CD14-positive monocyte (primary cell): ENCODE measurements at regions not wholly inside any gene's neighbourhood (a gene's known extent, or its start where the extent isn't known, plus 50 kb on each side); places are given as distances from the start of the nearest gene placed in this dataset.

ENCODE experiments used
- DNase-seq, 3 donors: peaks; one replicate each; pipeline ENCODE4 v3.0.0-alpha.2; 2011 to 2022
- H2AFZ ChIP-seq: 2 replicates; pipeline ENCODE4 v1.6.0; 2012; ENCODE audit warnings: mild to moderate bottlenecking, low read depth, low read length, inconsistent platforms; ENCODE audit not compliant: insufficient read depth, poor library complexity, severe bottlenecking
- H3K27ac ChIP-seq, 2 donors: 1 replicate in 1 of 2; 2 replicates in 1 of 2; pipeline ENCODE4 v1.5.1; 2012 to 2013; ENCODE audit warnings: low read length in 2 of 2, control low read depth in 1 of 2, inconsistent platforms in 1 of 2, low read depth in 1 of 2, mild to moderate bottlenecking in 1 of 2
- H3K27me3 ChIP-seq, 2 donors: one replicate each; pipeline versions ENCODE4 v1.6.0 to v1.6.1; 2011 to 2013; ENCODE audit warnings: low read length in 2 of 2; ENCODE audit not compliant: control insufficient read depth in 2 of 2, insufficient read depth in 2 of 2
- H3K36me3 ChIP-seq, 2 donors: replicated peaks in 1 of 2; 1 replicate in 1 of 2; 2 replicates in 1 of 2; pipeline versions ENCODE4 v1.5.1 to v1.6.1; 2012 to 2013; ENCODE audit warnings: low read length in 2 of 2, control low read depth in 1 of 2, inconsistent platforms in 1 of 2, mild to moderate bottlenecking in 1 of 2; ENCODE audit not compliant: insufficient read depth in 2 of 2, control insufficient read depth in 1 of 2
- H3K4me1 ChIP-seq, 2 donors: 1 replicate in 1 of 2; 2 replicates in 1 of 2; pipeline versions ENCODE4 v1.5.1 to v1.6.1; 2012 to 2013; ENCODE audit warnings: low read length in 2 of 2, control low read depth in 1 of 2, inconsistent platforms in 1 of 2, mild to moderate bottlenecking in 1 of 2, moderate library complexity in 1 of 2; ENCODE audit not compliant: insufficient read depth in 2 of 2, control insufficient read depth in 1 of 2
- H3K4me2 ChIP-seq: replicated peaks from 2 replicates; pipeline ENCODE3; 2012; ENCODE audit warnings: low read length, moderate library complexity, mild to moderate bottlenecking; ENCODE audit not compliant: poor library complexity, severe bottlenecking; ENCODE audit errors: extremely low read depth
- H3K4me3 ChIP-seq, 3 experiments: fragments of 200-600 bp in 1 of 3; sonication (generic) in 1 of 3; replicated peaks in 1 of 3; 1 replicate in 2 of 3; 2 replicates in 1 of 3; pipeline ENCODE4 v1.5.1; 2011 to 2013; ENCODE audit warnings: low read length in 3 of 3, mild to moderate bottlenecking in 3 of 3, control low read depth in 2 of 3, low read depth in 2 of 3, inconsistent platforms in 1 of 3, moderate library complexity in 1 of 3
- H3K79me2 ChIP-seq: 2 replicates; pipeline ENCODE4 v1.6.0; 2012; ENCODE audit warnings: mild to moderate bottlenecking, control low read depth, inconsistent platforms, low read length, moderate library complexity; ENCODE audit not compliant: insufficient read depth
- H3K9ac ChIP-seq: 2 replicates; pipeline ENCODE4 v1.6.0; 2017; ENCODE audit warnings: low read length, mild to moderate bottlenecking; ENCODE audit not compliant: insufficient read depth, poor library complexity, severe bottlenecking
- H3K9me3 ChIP-seq, 2 donors: replicated peaks in 1 of 2; 1 replicate in 1 of 2; 2 replicates in 1 of 2; pipeline versions ENCODE4 v1.5.1 to v1.6.1; 2012 to 2013; ENCODE audit warnings: low read length in 2 of 2, control low read depth in 1 of 2; ENCODE audit not compliant: control insufficient read depth in 1 of 2, insufficient read depth in 1 of 2
- H4K20me1 ChIP-seq: 2 replicates; pipeline ENCODE4 v1.6.0; 2012; ENCODE audit warnings: mild to moderate bottlenecking, low read length, control low read depth, moderate library complexity; ENCODE audit not compliant: insufficient read depth
- H3K27ac Mint-ChIP-seq, 7 donors: one replicate each; pipeline ENCODE4 v1.8.0; 2020; ENCODE audit warnings: mild to moderate bottlenecking in 7 of 7, mixed read lengths in 7 of 7, moderate library complexity in 6 of 7, inconsistent platforms in 2 of 7
- H3K27me3 Mint-ChIP-seq, 3 donors: one replicate each; pipeline ENCODE4 v1.8.0; 2021 to 2022; ENCODE audit warnings: low read depth in 3 of 3, mild to moderate bottlenecking in 3 of 3, mixed read lengths in 3 of 3, moderate library complexity in 3 of 3, inconsistent platforms in 1 of 3
- H3K36me3 Mint-ChIP-seq, 2 donors: one replicate each; pipeline ENCODE4 v1.8.0; 2020; ENCODE audit warnings: mixed read lengths in 2 of 2, inconsistent platforms in 1 of 2, mild to moderate bottlenecking in 1 of 2
- H3K4me1 Mint-ChIP-seq: one replicate; pipeline ENCODE4 v1.8.0; 2020; ENCODE audit warnings: mild to moderate bottlenecking, mixed read lengths
- H3K4me3 Mint-ChIP-seq, 2 donors: one replicate each; pipeline ENCODE4 v1.8.0; 2020; ENCODE audit warnings: mild to moderate bottlenecking in 2 of 2, mixed read lengths in 2 of 2, moderate library complexity in 1 of 2
- H3K9me3 Mint-ChIP-seq, 7 donors: one replicate each; pipeline ENCODE4 v1.8.0; 2020 to 2022; ENCODE audit warnings: mixed read lengths in 7 of 7, mild to moderate bottlenecking in 6 of 7, moderate library complexity in 6 of 7, inconsistent platforms in 2 of 7
- WGBS: methylation state at CpG from one replicate; pipeline ENCODE4 v1.1.5; 2013; ENCODE audit warnings: missing lambda C conversion rate; ENCODE audit not compliant: insufficient coverage; 5-methylcytosine and 5-hydroxymethylcytosine counted together
- intact Hi-C, 2 donors: fragments of 100-400 bp; cut with micrococcal nuclease; formaldehyde crosslinking; loops; one replicate each; pipeline versions ENCODE4 v1.15.0 to v1.15.1; 2023
- TF ChIP-seq, protein P1 (sequence below): fragments of 200-600 bp; IDR thresholded peaks from one replicate; pipeline ENCODE4 v1.8.0; 2022; ENCODE audit warnings: antibody characterized with exemption, mild to moderate bottlenecking

DNA sequence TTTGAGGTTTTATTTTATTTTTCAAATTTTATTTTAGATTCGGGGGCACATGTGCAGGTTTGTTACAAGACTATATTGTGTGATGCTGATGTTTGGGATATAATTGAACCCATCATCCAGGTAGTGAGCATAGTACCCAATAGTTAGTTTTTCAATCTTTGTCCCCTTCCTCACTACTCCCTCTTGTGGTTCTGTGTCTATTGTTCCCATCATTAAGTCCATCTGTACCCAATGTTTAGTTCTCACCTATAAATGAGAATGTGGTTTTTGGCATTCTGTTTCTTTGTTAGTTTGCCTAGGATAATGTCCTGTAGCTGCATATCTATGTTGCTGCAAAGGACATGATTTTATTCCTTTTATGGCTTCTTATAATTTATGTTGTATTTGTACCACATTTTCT lies 767.2 kb upstream of the ADGRL3 start:
- Histone ChIP-seq H2AFZ (no peak overlapping the region), H3K36me3 (no peaks in the 10 kb centered on the region), H4K20me1 (no peaks in the 10 kb centered on the region), H3K4me2 (no peak overlapping the region), H3K79me2 (no peaks in the 10 kb centered on the region), H3K4me1 (no peaks in the 10 kb centered on the region), H3K9me3 (no peaks in the 10 kb centered on the region), H3K27ac (no peak overlapping the region), H3K4me3 (no peak overlapping the region), H3K27me3 (no peaks in the 10 kb centered on the region), H3K9ac (no peak overlapping the region)
- Mint-ChIP-seq H3K4me1 (no peaks in the 10 kb centered on the region), H3K4me3 (no peak overlapping the region), H3K27me3 (no peaks in the 10 kb centered on the region), H3K9me3 (peaks cover 0 to 4% (median 0%) of the 10 kb centered on the region in 7 donors), H3K36me3 (no peaks in the 10 kb centered on the region), H3K27ac (no peak overlapping the region)
- no CpG with 5 or more reads among the region's 1 CpG for WGBS
- intact Hi-C loops: no loop called here
- TF ChIP-seq, protein P1, sequence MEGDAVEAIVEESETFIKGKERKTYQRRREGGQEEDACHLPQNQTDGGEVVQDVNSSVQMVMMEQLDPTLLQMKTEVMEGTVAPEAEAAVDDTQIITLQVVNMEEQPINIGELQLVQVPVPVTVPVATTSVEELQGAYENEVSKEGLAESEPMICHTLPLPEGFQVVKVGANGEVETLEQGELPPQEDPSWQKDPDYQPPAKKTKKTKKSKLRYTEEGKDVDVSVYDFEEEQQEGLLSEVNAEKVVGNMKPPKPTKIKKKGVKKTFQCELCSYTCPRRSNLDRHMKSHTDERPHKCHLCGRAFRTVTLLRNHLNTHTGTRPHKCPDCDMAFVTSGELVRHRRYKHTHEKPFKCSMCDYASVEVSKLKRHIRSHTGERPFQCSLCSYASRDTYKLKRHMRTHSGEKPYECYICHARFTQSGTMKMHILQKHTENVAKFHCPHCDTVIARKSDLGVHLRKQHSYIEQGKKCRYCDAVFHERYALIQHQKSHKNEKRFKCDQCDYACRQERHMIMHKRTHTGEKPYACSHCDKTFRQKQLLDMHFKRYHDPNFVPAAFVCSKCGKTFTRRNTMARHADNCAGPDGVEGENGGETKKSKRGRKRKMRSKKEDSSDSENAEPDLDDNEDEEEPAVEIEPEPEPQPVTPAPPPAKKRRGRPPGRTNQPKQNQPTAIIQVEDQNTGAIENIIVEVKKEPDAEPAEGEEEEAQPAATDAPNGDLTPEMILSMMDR: no peak
- DNase-seq: no peak

DNA sequence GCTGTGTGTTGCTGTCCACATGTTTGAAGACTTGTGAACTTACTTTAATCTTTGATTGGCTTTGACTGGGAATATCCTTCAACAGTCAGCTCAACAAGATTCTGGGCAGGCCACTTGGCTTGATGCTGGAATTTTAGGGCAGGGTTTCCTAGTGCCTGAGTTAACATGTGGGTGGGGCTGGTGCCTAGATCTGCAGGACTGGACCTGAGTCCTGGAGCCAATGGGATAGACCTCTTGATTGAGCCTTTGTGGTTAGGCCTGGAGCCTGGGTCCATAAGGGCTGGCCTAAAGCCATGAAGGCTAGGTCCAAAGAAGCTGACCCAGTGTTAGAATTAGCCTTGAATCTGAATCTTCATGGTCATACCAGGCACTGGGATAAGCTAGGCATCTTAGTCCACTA lies 757.1 kb upstream of the ADGRL3 start:
- no peak overlapping the region for H3K27ac Mint-ChIP-seq
- intact Hi-C loops: no loop called here
- Histone ChIP-seq H3K36me3 (no peaks in the 10 kb centered on the region), H2AFZ (no peak overlapping the region), H3K27me3 (no peaks in the 10 kb centered on the region), H3K4me1 (no peaks in the 10 kb centered on the region), H3K27ac (no peak overlapping the region), H3K9me3 (peaks cover 14 to 31% of the 10 kb centered on the region in 2 donors), H3K9ac (no peak overlapping the region), H4K20me1 (no peaks in the 10 kb centered on the region), H3K79me2 (no peaks in the 10 kb centered on the region), H3K4me2 (no peak overlapping the region), H3K4me3 (no peak overlapping the region)
- no peaks in the 10 kb centered on the region for H3K36me3 Mint-ChIP-seq
- H3K4me3 Mint-ChIP-seq: no peak overlapping the region
- DNase-seq: no peak
- peaks cover 0 to 19% (median 4%) of the 10 kb centered on the region in 7 donors for H3K9me3 Mint-ChIP-seq
- H3K27me3 Mint-ChIP-seq: peaks cover 0 to 3% (median 0%) of the 10 kb centered on the region in 3 donors
- TF ChIP-seq, protein P1: no peak
- H3K4me1 Mint-ChIP-seq: no peaks in the 10 kb centered on the region
